GM18870 (cell line): ENCODE measurements at regions not wholly inside any gene's neighbourhood (a gene's known extent, or its start where the extent isn't known, plus 50 kb on each side); places are given as distances from the start of the nearest gene placed in this dataset.

Source experiments
- ATAC-seq: cut with Tn5 transposase; IDR thresholded peaks from one replicate; pipeline ENCODE4 v1.9.1; 2021; ENCODE audit warnings: moderate library complexity; ENCODE audit not compliant: unreplicated experiment

- no peak for ATAC-seq
Observed at GRCh38 chr11:127063241-127063640, 62.7 kb upstream of the KIRREL3 start.

- no peak for ATAC-seq
Observed at GRCh38 chr11:127061947-127062346, 61.4 kb upstream of the KIRREL3 start.

GRCh38 chr11:127059750-127060149, 59.2 kb upstream of the KIRREL3 start:
- no peak for ATAC-seq

GRCh38 chr11:127059286-127059685, 58.7 kb upstream of the KIRREL3 start:
- no peak for ATAC-seq

GRCh38 chr11:127058524-127058923, 58.0 kb upstream of the KIRREL3 start:
- ATAC-seq, result no peak

- ATAC-seq, result no peak
Observed at GRCh38 chr11:127057126-127057525, 56.6 kb upstream of the KIRREL3 start.

GRCh38 chr11:127056338-127056971, 55.9 kb upstream of the KIRREL3 start:
- no peak for ATAC-seq

- ATAC-seq, result no peak
Observed at GRCh38 chr11:127055236-127055635, 54.7 kb upstream of the KIRREL3 start.

- no peak for ATAC-seq
Observed at GRCh38 chr11:127054153-127054552, 53.6 kb upstream of the KIRREL3 start.

- ATAC-seq, result no peak
Observed at GRCh38 chr11:127052404-127052803, 51.8 kb upstream of the KIRREL3 start.
